Stimulated activated CD8-positive, alpha-beta memory T cell treated with anti-CD3 and anti-CD28 coated beads, Interleukin-4, amount 100 ng/mL, for 48 hours (primary cell): ENCODE measurements at regions not wholly inside any gene's neighbourhood (a gene's known extent, or its start where the extent isn't known, plus 50 kb on each side); places are given as distances from the start of the nearest gene placed in this dataset.

ENCODE experiments used
- DNase-seq: peaks from one replicate; pipeline ENCODE4 v3.0.0-alpha.2; 2020

DNA sequence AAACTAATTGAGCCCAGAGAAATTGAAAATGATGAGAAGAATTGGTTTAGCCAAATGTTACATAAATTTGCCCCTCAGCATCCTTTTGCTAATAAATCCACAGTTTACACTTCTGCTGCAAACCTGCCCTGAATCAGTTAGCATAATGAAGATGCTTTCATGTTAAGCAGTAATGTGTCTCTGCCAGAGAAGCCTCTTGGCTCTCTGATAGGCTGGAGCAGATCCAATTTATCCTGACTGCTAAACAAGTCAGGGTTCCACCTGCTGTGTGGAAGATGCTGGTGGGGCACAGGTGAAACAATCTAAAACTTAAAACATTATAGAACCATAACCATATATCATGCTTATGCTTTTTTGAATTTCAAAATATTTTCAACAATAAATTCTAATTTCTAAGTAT is 946.8 kb downstream of the OTOL1 start:
- DNase-seq: no peak

DNA sequence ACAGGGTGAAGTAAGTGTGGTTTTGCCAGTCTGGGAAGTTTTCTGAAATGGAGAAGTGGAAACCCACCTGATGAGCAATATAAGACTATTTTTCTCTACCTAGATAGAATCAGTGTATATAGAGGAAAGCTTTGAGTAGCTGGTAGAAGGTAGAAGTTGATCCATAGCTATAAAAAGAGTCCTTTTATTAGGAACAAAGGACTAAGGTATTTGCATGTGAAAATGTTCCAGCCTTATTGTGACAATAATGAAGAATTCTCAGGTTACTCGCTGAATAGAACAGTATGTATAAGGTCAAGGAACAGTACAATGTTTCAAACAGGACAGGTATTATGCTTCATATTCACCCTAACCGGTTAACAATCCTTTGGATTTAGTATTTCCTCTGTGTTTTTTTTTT is 972.2 kb downstream of the OTOL1 start:
- DNase-seq: no peak

DNA sequence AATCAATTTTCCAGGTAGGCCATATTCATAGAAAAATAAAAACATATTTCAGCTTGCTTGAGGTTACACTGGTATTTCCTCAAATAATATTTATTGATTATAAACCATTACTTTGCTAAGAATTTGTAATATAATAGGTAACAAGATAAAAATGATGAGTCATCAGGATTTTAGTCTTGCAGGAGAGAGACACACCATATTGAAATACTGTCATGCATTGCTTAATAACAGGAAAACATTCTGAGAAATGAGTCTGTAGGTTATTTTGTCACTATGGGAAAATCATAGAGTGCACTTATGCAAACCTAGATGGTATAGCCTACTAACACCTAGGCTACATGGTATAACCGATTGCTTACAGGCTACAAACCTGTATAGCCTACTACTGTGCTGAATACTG is 990.5 kb downstream of the OTOL1 start:
- DNase-seq: no peak

- DNase-seq: no peak
These were observed 993.2 kb downstream of the OTOL1 start for GRCh38 chr3:162489853-162490252.

DNA sequence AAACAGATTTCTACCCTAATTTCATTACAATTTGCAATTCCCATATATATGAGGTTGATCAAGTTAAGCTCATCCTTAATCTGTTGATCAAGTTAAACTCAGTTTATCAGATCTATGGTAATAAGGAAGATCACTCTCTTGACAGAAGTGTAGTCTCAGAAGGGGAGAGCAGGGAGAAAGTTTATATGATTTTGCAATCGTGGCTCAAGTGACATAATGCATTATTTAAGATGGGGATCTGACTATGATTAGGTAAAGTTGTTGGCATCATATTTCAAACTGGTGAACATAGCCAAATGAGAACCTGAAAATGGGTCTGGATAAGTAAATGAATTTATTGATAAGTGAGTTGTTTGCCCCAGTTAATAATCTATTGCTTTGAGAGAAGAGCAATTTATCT is 995.3 kb downstream of the OTOL1 start:
- no peak for DNase-seq

GRCh38 chr3:162492446-162493081 is 996.0 kb downstream of the OTOL1 start:
- no peak for DNase-seq

DNA sequence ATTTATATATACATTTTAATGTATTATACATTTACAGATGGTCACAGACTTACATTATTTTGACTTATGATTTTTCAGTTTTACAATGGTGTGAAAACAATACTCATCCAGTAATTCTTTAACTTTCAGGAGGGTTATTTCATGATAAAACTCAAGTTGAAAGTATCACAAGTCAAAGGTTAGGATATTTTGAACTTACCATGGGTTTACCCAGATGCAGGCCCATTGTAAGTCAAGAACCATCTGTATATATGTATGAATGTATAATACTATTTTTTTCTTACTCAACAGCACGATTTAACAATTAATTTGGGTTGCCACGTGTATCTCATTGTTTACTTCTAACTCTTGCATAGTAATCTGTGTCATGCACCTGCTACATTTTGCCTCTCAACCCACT is 1002.0 kb downstream of the OTOL1 start:
- no peak for DNase-seq

GRCh38 chr3:162507397-162507796 is 1010.8 kb downstream of the OTOL1 start:
- no peak for DNase-seq

DNA sequence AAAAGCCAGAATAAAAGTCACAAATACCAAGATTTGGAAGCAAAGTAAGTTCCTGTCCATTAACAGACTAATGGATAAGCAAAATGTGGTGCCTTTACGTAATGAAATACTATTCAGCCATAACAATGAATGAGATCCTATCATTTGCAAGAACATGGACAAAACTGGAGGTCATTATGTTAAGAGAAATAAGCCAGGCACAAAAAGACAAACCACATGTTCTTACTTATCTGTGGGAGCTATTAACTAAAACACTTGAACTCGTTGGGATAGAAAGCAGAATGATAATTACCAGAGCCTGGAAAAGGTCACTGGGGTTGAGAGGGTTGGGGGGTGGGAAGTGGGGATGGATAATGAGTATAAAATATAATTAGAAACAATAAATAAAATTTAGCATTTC is 1015.9 kb downstream of the OTOL1 start:
- DNase-seq: no peak

DNA sequence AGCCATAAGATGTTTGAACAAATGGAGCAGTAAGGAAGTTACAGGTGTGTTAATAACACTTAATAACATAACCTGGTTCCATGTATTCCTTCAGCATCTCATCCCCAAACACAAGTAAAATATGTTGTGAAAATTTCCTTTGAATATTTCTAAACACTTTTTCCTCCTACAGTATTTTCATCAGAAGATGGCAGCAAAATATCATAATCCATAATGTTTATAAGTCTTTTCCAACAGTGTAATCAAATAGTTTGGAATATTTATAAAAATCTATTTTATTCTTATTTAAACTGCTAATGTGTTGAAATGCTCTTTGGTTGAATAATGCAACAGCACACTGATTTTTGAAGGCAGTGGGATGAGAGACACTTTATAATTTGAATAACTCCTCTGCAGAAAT is 1020.5 kb downstream of the OTOL1 start:
- DNase-seq: no peak

- DNase-seq: no peak
These were observed 1025.1 kb downstream of the OTOL1 start for GRCh38 chr3:162521669-162522068.

GRCh38 chr3:162525066-162525742 is 1028.6 kb downstream of the OTOL1 start:
- no peak for DNase-seq

GRCh38 chr3:162525771-162526170 is 1029.2 kb downstream of the OTOL1 start:
- no peak for DNase-seq

DNA sequence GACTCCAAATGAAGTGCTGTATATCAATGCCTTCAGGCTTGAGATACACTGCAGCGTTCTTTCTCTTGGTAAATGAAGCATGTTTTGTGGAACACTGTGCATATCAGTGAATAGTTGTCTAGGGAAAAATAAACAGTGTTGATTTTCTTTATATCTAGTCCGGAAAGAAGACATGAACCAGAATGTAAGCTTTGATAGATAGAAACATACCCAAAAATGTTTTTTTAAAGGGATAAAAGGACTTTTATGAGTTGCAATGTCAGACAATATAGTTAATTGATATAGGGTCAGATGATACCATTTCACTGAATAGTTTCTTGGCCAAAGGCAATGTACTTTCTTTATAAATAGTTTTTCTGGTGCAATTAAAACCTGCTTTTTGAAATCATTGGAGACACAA is 1037.8 kb downstream of the OTOL1 start:
- DNase-seq: no peak

- DNase-seq: no peak
These were observed 1041.9 kb downstream of the OTOL1 start for GRCh38 chr3:162538491-162538890.

- DNase-seq: no peak
These were observed 1042.3 kb downstream of the OTOL1 start for GRCh38 chr3:162538906-162539305.

- no peak for DNase-seq
These were observed 1043.8 kb downstream of the OTOL1 start for GRCh38 chr3:162540421-162540820.

GRCh38 chr3:162541923-162542322 is 1045.3 kb downstream of the OTOL1 start:
- no peak for DNase-seq

DNA sequence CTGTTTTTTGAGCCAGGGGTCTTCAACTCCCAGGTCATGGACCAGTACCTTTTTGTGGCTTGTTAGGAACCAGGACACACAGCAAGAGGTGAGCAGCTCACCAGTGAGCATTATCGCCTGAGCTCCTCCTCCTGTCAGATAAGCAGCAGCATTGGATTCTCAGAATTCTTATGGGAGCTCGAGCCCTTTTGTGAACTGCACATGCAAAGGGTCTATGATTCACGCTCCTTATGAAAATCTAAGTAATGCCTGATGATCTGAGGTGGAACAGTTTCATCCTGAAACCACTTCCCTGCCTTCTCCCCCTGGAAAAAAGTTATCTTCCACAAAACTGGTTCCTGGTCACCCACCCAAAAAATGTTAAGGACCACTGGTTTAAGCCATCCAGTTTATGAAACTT is 1047.6 kb downstream of the OTOL1 start:
- DNase-seq: no peak

DNA sequence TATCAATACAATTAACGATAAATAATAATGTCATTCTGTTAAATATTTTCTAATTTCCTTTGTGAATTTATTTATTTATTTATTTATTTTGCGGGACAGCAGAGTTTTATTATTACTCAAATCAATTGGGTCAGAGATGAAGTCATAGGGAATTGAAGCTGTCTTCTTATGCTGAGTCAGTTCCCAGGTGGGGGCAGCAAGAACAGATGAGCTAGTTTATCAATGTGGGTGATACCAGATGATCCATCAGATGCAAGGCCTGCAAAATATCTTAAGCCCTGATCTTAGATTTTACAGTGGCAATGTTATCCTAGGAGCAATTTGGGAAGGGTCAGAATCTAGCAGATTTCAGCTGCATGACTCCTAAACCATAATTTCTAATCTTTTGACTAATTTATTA is 1050.3 kb downstream of the OTOL1 start:
- no peak for DNase-seq

GRCh38 chr3:162547321-162547720 is 1050.7 kb downstream of the OTOL1 start:
- DNase-seq: no peak

DNA sequence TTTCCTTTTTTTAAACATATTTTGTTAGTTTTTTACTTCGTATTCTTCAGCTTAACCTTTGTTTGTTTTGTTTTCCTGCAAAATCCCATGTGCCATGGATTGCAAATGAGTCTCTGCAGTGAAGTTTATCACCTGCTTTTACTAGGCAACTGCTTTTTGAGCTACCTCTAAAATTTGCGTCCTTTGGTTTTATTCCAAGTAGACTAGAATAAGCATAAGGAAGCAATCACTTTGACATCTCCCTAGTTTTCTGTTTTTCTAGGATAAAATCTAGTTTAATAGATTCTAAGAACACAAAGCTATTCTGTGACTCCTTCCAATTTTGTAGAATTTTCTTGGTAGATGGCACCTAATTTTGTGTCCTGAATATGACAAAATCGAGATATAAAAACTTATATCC is 1059.2 kb downstream of the OTOL1 start:
- no peak for DNase-seq

DNA sequence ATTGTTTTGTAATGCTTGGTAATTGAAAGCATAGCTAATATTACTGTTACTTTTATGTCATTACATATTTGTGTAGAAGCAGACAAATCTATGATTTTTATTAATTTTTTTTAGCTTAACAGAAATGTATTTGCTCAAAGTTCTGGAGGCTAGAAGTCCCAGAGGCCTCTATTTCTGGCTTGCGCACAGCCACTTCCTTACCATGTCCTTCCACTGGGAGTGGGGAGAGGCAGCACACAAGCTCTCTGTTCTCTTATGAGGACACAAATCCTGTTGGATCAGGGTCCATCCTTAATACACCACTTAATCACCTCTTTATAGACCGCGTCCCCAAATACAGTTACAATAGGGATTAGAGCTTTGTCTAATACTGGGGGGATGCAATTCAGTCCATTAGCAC is 1061.4 kb downstream of the OTOL1 start:
- DNase-seq: no peak

GRCh38 chr3:162568706-162569105 is 1072.1 kb downstream of the OTOL1 start:
- DNase-seq: no peak

DNA sequence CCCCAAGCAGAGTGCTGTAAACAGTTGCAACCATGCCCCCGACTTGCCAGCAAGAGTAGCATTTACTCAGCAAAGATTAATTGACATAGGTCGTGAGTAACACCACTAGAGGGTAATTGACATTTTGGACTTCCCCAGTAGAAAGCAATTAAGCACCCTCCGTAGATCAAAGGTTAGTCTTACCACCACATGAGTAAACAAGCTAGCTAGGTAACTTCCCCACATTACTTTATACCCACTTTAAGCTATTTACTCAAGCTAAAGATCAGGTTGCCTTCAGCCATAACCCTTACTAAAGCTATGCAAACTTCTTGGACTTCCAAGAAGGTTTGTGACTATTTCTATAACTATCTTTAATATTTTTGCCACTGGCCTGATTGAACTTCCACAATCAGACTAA is 1072.7 kb downstream of the OTOL1 start:
- DNase-seq: no peak
